ENCODE measurements at regions not wholly inside any gene's neighbourhood (a gene's known extent, or its start where the extent isn't known, plus 50 kb on each side); places are given as distances from the start of the nearest gene placed in this dataset.

DNA sequence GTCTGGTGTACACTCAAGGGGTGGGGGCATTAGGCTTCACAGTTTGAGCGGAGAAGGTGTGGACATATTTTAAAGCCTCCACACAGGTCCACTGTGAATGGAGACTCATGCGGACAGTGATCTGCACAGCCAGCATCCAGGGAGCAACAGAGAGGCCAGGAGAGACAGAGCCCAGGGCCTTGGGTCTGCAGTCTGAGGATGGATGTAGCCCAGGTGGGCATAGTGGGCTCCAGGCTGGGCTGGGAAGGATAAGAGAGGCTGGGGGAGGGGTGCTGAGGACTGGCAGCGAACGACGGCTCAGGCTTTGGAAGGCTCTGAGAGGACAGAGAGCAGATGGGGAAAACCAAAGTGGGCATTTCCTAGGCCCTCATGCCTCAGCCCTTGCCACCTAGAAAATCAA, 128.8 kb downstream of the PAPOLA start:
- Histone ChIP-seq H3K27me3 (ENCODE audit: insufficient read depth, low read depth) (no peaks in the 10 kb centered on the region), H3K4me1 (ENCODE audit: low read depth, poor library complexity, severe bottlenecking) (no peaks in the 10 kb centered on the region), H3K79me2 (ENCODE audit: insufficient read depth, low read depth) (no peaks in the 10 kb centered on the region), H3K27ac (no peak overlapping the region), H2AFZ (ENCODE audit: low read depth) (no peak overlapping the region), H3K36me3 (ENCODE audit: insufficient read depth) (no peaks in the 10 kb centered on the region), H3K4me3 (IDR thresholded peaks at IDR 0.05; ENCODE audit: insufficient read depth, low read depth, low read length) (no peak overlapping the region), H4K20me1 (ENCODE audit: insufficient read depth) (no peaks in the 10 kb centered on the region), H3K4me2 (no peak overlapping the region), H3K9ac (no peak overlapping the region)
- TF ChIP-seq, protein P1, sequence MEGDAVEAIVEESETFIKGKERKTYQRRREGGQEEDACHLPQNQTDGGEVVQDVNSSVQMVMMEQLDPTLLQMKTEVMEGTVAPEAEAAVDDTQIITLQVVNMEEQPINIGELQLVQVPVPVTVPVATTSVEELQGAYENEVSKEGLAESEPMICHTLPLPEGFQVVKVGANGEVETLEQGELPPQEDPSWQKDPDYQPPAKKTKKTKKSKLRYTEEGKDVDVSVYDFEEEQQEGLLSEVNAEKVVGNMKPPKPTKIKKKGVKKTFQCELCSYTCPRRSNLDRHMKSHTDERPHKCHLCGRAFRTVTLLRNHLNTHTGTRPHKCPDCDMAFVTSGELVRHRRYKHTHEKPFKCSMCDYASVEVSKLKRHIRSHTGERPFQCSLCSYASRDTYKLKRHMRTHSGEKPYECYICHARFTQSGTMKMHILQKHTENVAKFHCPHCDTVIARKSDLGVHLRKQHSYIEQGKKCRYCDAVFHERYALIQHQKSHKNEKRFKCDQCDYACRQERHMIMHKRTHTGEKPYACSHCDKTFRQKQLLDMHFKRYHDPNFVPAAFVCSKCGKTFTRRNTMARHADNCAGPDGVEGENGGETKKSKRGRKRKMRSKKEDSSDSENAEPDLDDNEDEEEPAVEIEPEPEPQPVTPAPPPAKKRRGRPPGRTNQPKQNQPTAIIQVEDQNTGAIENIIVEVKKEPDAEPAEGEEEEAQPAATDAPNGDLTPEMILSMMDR (conservative IDR thresholded peaks at IDR 0.05; ENCODE audit: low read depth, low read length) = no peak

DNA sequence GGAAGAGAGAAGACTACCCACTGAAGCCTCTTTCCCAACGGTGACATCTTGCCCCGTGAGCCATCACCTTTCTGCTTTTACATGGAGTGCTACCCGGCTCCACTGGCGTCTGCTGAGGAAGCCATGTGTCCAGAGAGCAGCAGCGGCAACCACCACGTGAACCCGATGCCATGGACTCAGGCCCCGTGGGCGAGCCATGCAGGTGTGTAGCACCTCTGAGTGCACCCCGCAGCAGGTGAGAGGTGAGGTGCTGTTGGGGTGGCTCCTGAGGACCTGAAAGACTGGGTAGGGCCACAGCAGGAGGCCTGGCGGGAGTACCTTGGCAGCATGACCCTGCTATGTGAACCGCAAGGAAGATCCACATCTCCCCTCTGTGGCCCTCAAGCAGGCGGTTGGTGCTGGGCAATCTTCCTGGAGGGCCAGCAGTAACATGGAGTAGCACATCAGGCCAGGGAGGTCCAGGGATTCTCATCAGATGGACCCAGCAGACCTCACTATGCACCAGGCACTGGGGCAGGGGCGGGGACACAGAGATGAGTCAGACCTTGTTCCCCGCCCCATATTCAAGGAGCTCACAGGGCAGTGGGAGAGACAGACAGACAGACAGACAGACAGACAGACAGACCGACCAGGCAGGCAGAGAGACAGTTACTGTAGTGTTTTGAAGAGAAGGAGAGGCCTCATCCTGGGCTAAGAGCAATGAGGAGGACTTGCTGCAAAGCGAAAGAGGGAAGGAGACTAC, 129.6 kb downstream of the PAPOLA start:
- no peaks in the 10 kb centered on the region for H3K27me3 ChIP-seq (ENCODE audit: insufficient read depth, low read depth)
- TF ChIP-seq, protein P1 (conservative IDR thresholded peaks at IDR 0.05; ENCODE audit: low read depth, low read length) = no peak
- H3K4me2 ChIP-seq = no peak overlapping the region
- no peaks in the 10 kb centered on the region for H3K79me2 ChIP-seq (ENCODE audit: insufficient read depth, low read depth)
- no peak overlapping the region for H3K9ac ChIP-seq
- H4K20me1 ChIP-seq (ENCODE audit: insufficient read depth) = no peaks in the 10 kb centered on the region
- H2AFZ ChIP-seq (ENCODE audit: low read depth) = no peak overlapping the region
- no peak overlapping the region for H3K27ac ChIP-seq
- no peak overlapping the region for H3K4me3 ChIP-seq (IDR thresholded peaks at IDR 0.05; ENCODE audit: insufficient read depth, low read depth, low read length)
- no peaks in the 10 kb centered on the region for H3K36me3 ChIP-seq (ENCODE audit: insufficient read depth)
- no peaks in the 10 kb centered on the region for H3K4me1 ChIP-seq (ENCODE audit: low read depth, poor library complexity, severe bottlenecking)

DNA sequence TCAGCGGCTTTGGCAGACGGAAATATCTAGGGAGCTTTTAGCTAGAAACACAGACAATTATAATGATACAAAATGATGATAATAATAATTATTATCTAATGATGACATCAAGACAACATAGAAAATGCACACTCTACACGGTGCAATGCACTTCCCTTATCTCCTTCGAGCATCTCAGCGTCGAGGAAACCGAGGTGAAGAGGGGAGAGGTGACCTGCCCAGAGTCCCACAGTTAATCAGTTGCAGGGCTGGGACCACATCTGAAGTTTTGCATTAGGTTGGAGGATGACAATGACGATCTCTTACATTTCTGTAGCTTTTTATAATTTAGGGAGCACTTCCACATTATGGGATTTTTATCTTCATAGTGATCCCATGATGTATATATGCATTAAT, 130.2 kb downstream of the PAPOLA start:
- Histone ChIP-seq H4K20me1 (ENCODE audit: insufficient read depth) (no peaks in the 10 kb centered on the region), H2AFZ (ENCODE audit: low read depth) (no peak overlapping the region), H3K36me3 (ENCODE audit: insufficient read depth) (no peaks in the 10 kb centered on the region), H3K27me3 (ENCODE audit: insufficient read depth, low read depth) (no peaks in the 10 kb centered on the region), H3K79me2 (ENCODE audit: insufficient read depth, low read depth) (no peaks in the 10 kb centered on the region), H3K4me2 (no peak overlapping the region), H3K9ac (no peak overlapping the region), H3K27ac (no peak overlapping the region), H3K4me1 (ENCODE audit: low read depth, poor library complexity, severe bottlenecking) (no peaks in the 10 kb centered on the region), H3K4me3 (IDR thresholded peaks at IDR 0.05; ENCODE audit: insufficient read depth, low read depth, low read length) (no peak overlapping the region)
- TF ChIP-seq, protein P1 (conservative IDR thresholded peaks at IDR 0.05; ENCODE audit: low read depth, low read length) = no peak

DNA sequence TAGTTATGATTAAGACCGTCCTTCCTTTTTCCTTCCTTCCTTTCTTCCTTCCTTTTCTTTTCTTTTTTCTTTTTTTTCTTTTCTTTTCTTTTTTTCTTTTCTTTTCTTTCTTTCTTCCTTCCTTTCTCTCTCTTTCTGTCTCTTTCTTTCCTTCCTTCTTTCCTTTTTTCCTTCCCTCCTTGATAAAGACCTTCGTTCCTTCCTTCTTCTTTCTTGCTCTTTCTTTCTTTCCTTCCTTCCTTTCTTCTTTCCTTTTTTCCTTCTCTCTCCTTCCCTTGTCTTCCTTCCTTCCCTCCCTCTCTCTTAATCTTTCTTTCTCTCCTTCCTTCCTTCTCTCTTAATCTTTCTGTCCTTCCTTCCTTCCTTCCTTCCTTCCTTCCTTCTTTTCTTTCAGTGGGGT, 130.9 kb downstream of the PAPOLA start:
- no peak overlapping the region for H3K4me3 ChIP-seq (IDR thresholded peaks at IDR 0.05; ENCODE audit: insufficient read depth, low read depth, low read length)
- no peaks in the 10 kb centered on the region for H3K4me1 ChIP-seq (ENCODE audit: low read depth, poor library complexity, severe bottlenecking)
- H3K9ac ChIP-seq = no peak overlapping the region
- H2AFZ ChIP-seq (ENCODE audit: low read depth) = no peak overlapping the region
- H3K27ac ChIP-seq = no peak overlapping the region
- H3K36me3 ChIP-seq (ENCODE audit: insufficient read depth) = no peaks in the 10 kb centered on the region
- TF ChIP-seq, protein P1 (conservative IDR thresholded peaks at IDR 0.05; ENCODE audit: low read depth, low read length) = no peak
- H3K79me2 ChIP-seq (ENCODE audit: insufficient read depth, low read depth) = no peaks in the 10 kb centered on the region
- H3K4me2 ChIP-seq = no peak overlapping the region
- H3K27me3 ChIP-seq (ENCODE audit: insufficient read depth, low read depth) = no peaks in the 10 kb centered on the region
- H4K20me1 ChIP-seq (ENCODE audit: insufficient read depth) = no peaks in the 10 kb centered on the region
